ENCODE measurements at regions not wholly inside any gene's neighbourhood (a gene's known extent, or its start where the extent isn't known, plus 50 kb on each side); places are given as distances from the start of the nearest gene placed in this dataset.
"Not testable (repeated sequence)": the region's sequence is repeated elsewhere in the genome, so short reads cannot be mapped to it uniquely, and the experiment has no call there.

GRCh38 chr2:71922091-71922490, 225.6 kb downstream of the CYP26B1 start:
- H3K4me3 ChIP-seq (ENCODE audit: low read depth, poor library complexity, severe bottlenecking), result no peak overlapping the region
- intact Hi-C loops (cut with DNase I; ENCODE audit: low total_unique reads), result loop anchor here (5.0 kb wide), 1 partner anchor 230 kb away; no protein-coding TSS in a partner anchor
- peak in 1 of 2 donors; percentile 61 for DNase-seq (ENCODE audit: low spot score in 2 of 2)
- 81 to 82% methylated on average over 2 of the region's 2 CpGs for WGBS, 2 donors
- no peak for TF ChIP-seq CTCF (IDR thresholded peaks at IDR 0.05)
- no peak for TF ChIP-seq POLR2A (IDR thresholded peaks at IDR 0.05)

DNA sequence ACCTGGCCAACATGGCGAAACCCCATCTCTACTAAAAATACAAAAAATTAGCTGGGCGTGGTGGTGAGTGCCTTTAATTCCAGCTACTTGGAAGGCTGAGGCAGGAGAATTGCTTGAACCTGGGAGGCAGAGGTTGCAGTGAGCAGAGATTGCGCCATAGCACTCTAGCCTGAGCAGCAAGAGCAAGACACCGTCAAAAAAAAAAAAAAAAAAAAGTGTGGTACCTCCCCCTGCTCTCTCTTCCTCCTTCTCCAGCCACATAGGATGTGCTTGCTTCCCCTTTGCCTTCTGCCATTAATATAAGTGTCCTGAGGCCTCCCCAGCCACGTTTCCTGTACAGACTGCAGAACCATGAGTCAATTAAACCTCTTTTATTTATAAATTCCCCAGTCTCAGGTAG, 226.8 kb downstream of the CYP26B1 start:
- intact Hi-C loops (cut with DNase I; ENCODE audit: low total_unique reads), result loop anchor here (5.0 kb wide), 1 partner anchor 231 kb away; no protein-coding TSS in a partner anchor
- H3K4me3 ChIP-seq (ENCODE audit: low read depth, poor library complexity, severe bottlenecking), result not testable (repeated sequence)
- WGBS, 2 donors, result 73 to 77% methylated on average over 5 of the region's 5 CpGs
- peak in 1 of 2 donors; percentile 17 for DNase-seq (ENCODE audit: low spot score in 2 of 2)

- no peak overlapping the region for H3K4me3 ChIP-seq (ENCODE audit: low read depth, poor library complexity, severe bottlenecking)
- no peak for DNase-seq (ENCODE audit: low spot score in 2 of 2)
- intact Hi-C loops (cut with DNase I; ENCODE audit: low total_unique reads), result loop anchor here (5.0 kb wide), 1 partner anchor 233 kb away; no protein-coding TSS in a partner anchor
- TF ChIP-seq CTCF (IDR thresholded peaks at IDR 0.05) (no peak), POLR2A (IDR thresholded peaks at IDR 0.05) (no peak)
Observed at GRCh38 chr2:71919708-71920107, 228.0 kb downstream of the CYP26B1 start.

DNA sequence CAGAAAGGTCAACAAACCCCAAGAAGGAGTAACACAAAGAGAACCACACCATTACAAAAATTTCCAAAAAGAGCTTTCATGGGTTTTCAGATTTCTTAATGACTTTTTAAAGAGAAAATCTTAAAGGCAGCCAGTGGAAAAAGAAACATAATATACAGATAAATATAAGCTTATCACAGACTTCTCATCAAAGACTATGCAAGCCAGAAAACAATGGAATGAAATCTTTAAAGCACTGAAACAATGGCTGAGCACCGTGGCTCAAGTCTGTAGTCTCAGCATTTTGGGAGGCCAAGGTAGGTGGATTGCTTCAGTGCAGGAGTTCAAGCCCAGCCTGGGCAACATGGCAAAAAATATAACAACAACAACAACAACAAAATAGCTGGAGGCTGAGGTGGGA, 237.4 kb downstream of the CYP26B1 start:
- no peak for DNase-seq (ENCODE audit: low spot score in 2 of 2)
- intact Hi-C loops (cut with DNase I; ENCODE audit: low total_unique reads), result no loop called here
- H3K4me3 ChIP-seq (ENCODE audit: low read depth, poor library complexity, severe bottlenecking), result no peak overlapping the region
- TF ChIP-seq POLR2A (IDR thresholded peaks at IDR 0.05), result no peak
- TF ChIP-seq CTCF (IDR thresholded peaks at IDR 0.05), result no peak
- WGBS, 2 donors, result 83 to 96% methylated on average over 1 of the region's 1 CpG

- 94 to 100% methylated on average over 1 of the region's 1 CpG for WGBS, 2 donors
- intact Hi-C loops (cut with DNase I; ENCODE audit: low total_unique reads), result no loop called here
- H3K4me3 ChIP-seq (ENCODE audit: low read depth, poor library complexity, severe bottlenecking), result no peak overlapping the region
- no peak for DNase-seq (ENCODE audit: low spot score in 2 of 2)
- no peak for TF ChIP-seq CTCF (IDR thresholded peaks at IDR 0.05)
- no peak for TF ChIP-seq POLR2A (IDR thresholded peaks at IDR 0.05)
Observed at GRCh38 chr2:71908798-71909197, 238.9 kb downstream of the CYP26B1 start.

DNA sequence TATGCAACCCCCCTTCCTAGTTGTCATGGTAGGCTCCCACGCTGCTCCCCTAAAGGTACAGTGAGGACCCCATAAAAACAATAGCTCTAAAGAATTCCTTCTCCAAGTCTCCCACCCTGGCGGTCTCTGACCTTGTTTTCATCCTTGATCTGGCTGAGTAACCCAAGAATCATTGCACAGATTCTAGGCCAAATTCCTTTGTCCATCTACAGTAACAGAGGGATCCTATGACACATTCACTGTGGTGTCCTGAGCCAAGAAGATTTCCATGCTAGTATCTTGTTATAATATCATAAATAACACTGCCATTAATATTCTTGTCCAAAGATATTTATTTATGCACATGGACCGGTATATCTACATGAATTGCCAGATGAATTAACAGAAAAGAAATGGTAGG, 240.2 kb downstream of the CYP26B1 start:
- intact Hi-C loops (cut with DNase I; ENCODE audit: low total_unique reads), result no loop called here
- TF ChIP-seq CTCF (IDR thresholded peaks at IDR 0.05) (no peak), POLR2A (IDR thresholded peaks at IDR 0.05) (no peak)
- H3K4me3 ChIP-seq (ENCODE audit: low read depth, poor library complexity, severe bottlenecking), result no peak overlapping the region
- WGBS, 2 donors, result 85 to 86% methylated on average over 3 of the region's 3 CpGs
- DNase-seq (ENCODE audit: low spot score in 2 of 2), result no peak
